ENCODE measurements at regions not wholly inside any gene's neighbourhood (a gene's known extent, or its start where the extent isn't known, plus 50 kb on each side); places are given as distances from the start of the nearest gene placed in this dataset.

DNA sequence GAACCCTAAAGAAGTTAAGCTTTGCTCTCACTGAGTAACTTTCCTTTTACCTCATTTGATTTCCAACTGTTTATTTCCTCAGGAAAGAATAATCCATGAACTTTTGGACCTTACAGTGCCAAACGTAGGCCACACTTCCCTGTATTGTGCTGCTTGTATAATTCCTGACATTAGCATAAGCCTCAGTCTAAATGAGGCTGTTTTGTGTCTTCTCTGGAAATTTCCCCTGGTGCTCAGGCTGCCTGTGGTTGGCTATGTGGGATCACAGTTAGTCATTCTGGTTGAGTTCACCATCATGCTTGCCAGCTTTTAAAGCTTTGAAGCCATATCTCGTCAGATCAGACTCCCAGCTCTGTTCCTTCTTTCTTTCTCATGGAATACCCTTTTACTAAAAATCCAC, 107.0 kb downstream of the FAM76B start:
- no peak for TF ChIP-seq POLR2AphosphoS5 (IDR thresholded peaks at IDR 0.05; ENCODE audit: low read depth, low read length)
- TF ChIP-seq, protein P1, sequence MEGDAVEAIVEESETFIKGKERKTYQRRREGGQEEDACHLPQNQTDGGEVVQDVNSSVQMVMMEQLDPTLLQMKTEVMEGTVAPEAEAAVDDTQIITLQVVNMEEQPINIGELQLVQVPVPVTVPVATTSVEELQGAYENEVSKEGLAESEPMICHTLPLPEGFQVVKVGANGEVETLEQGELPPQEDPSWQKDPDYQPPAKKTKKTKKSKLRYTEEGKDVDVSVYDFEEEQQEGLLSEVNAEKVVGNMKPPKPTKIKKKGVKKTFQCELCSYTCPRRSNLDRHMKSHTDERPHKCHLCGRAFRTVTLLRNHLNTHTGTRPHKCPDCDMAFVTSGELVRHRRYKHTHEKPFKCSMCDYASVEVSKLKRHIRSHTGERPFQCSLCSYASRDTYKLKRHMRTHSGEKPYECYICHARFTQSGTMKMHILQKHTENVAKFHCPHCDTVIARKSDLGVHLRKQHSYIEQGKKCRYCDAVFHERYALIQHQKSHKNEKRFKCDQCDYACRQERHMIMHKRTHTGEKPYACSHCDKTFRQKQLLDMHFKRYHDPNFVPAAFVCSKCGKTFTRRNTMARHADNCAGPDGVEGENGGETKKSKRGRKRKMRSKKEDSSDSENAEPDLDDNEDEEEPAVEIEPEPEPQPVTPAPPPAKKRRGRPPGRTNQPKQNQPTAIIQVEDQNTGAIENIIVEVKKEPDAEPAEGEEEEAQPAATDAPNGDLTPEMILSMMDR (IDR thresholded peaks at IDR 0.05) = no peak

Measured in Panc1 (cell line).